ENCODE measurements at regions not wholly inside any gene's neighbourhood (a gene's known extent, or its start where the extent isn't known, plus 50 kb on each side); places are given as distances from the start of the nearest gene placed in this dataset.

GRCh38 chr4:74524985-74525384, 80.0 kb downstream of the AREG start:
- Histone ChIP-seq H3K36me3 (no peaks in the 10 kb centered on the region), H3K27me3 (no peaks in the 10 kb centered on the region), H3K4me3 (no peak overlapping the region), H3K9me3 (no peaks in the 10 kb centered on the region), H3K27ac (no peak overlapping the region), H3K4me1 (no peaks in the 10 kb centered on the region)
- ATAC-seq: no peak
- TF ChIP-seq POLR2AphosphoS5 (IDR thresholded peaks at IDR 0.05) (no peak), EP300 (IDR thresholded peaks at IDR 0.05) (no peak), CTCF (IDR thresholded peaks at IDR 0.05) (no peak), POLR2A (IDR thresholded peaks at IDR 0.05) (no peak)

- no peaks in the 10 kb centered on the region for H3K27me3 ChIP-seq
- 100% methylated on average over 1 of the region's 1 CpG for WGBS, 2 donors (ENCODE audit: low coverage in 1 of 2)
- no peak overlapping the region for H3K4me3 ChIP-seq
- H3K27ac ChIP-seq: no peak overlapping the region
- no peaks in the 10 kb centered on the region for H3K36me3 ChIP-seq
- ATAC-seq: no peak
- TF ChIP-seq POLR2AphosphoS5 (IDR thresholded peaks at IDR 0.05) (no peak), EP300 (IDR thresholded peaks at IDR 0.05) (no peak), CTCF (IDR thresholded peaks at IDR 0.05) (no peak), POLR2A (IDR thresholded peaks at IDR 0.05) (no peak)
- H3K4me1 ChIP-seq: no peaks in the 10 kb centered on the region
- H3K9me3 ChIP-seq: no peaks in the 10 kb centered on the region
Measured at GRCh38 chr4:74527049-74527448, 82.1 kb downstream of the AREG start.

- H3K27ac ChIP-seq: no peak overlapping the region
- H3K4me1 ChIP-seq: no peaks in the 10 kb centered on the region
- H3K9me3 ChIP-seq: no peaks in the 10 kb centered on the region
- TF ChIP-seq POLR2AphosphoS5 (IDR thresholded peaks at IDR 0.05) (no peak), CTCF (IDR thresholded peaks at IDR 0.05) (no peak), EP300 (IDR thresholded peaks at IDR 0.05) (no peak), POLR2A (IDR thresholded peaks at IDR 0.05) (no peak)
- H3K36me3 ChIP-seq: no peaks in the 10 kb centered on the region
- WGBS, 2 donors (ENCODE audit: low coverage in 1 of 2): 71 to 83% methylated on average over 1 of the region's 1 CpG
- H3K27me3 ChIP-seq: no peaks in the 10 kb centered on the region
- no peak for ATAC-seq
- H3K4me3 ChIP-seq: no peak overlapping the region
Measured at GRCh38 chr4:74528178-74528577, 83.2 kb downstream of the AREG start.

- H3K9me3 ChIP-seq: no peaks in the 10 kb centered on the region
- no peaks in the 10 kb centered on the region for H3K27me3 ChIP-seq
- H3K36me3 ChIP-seq: no peaks in the 10 kb centered on the region
- H3K4me3 ChIP-seq: no peak overlapping the region
- no peaks in the 10 kb centered on the region for H3K4me1 ChIP-seq
- 67 to 81% methylated on average over 7 to 10 of the region's 11 CpGs for WGBS, 2 donors (ENCODE audit: low coverage in 1 of 2)
- no peak for ATAC-seq
- TF ChIP-seq EP300 (IDR thresholded peaks at IDR 0.05) (no peak), CTCF (IDR thresholded peaks at IDR 0.05) (no peak), POLR2AphosphoS5 (IDR thresholded peaks at IDR 0.05) (no peak), POLR2A (IDR thresholded peaks at IDR 0.05) (no peak)
- no peak overlapping the region for H3K27ac ChIP-seq
Measured at GRCh38 chr4:74529284-74530041, 84.5 kb downstream of the AREG start.

All from gastroesophageal sphincter (tissue), 4 donors.